ENCODE measurements at regions not wholly inside any gene's neighbourhood (a gene's known extent, or its start where the extent isn't known, plus 50 kb on each side); places are given as distances from the start of the nearest gene placed in this dataset.

- H3K9me1 ChIP-seq (ENCODE audit: insufficient read depth, low read length): no peaks in the 10 kb centered on the region
- H2BK15ac ChIP-seq (ENCODE audit: low read depth, low read length): no peak overlapping the region
- dilution Hi-C loops (cut with HindIII; ENCODE audit: low sequenced_read_pairs, unreplicated experiment) (no loop called here), in situ Hi-C loops (cut with MboI; ENCODE audit: low sequenced_read_pairs) (no loop called here), intact Hi-C loops (cut with micrococcal nuclease) (no loop called here)
- H3K4ac ChIP-seq (ENCODE audit: low read depth, low read length): no peak overlapping the region
- TF ChIP-seq SMC3 (IDR thresholded peaks at IDR 0.05; ENCODE audit: low read depth, low read length) (no peak), BHLHE40 (IDR thresholded peaks at IDR 0.05; ENCODE audit: low read depth, low read length) (no peak), POLR2A (IDR thresholded peaks at IDR 0.05; ENCODE audit: low read depth, low read length) (no peak), NFE2L2 (IDR thresholded peaks at IDR 0.05; ENCODE audit: low read depth, low read length) (no peak), RAD21 (IDR thresholded peaks at IDR 0.05; ENCODE audit: low read length) (no peak)
- H3K36me3 ChIP-seq (ENCODE audit: control insufficient read depth, insufficient read depth, low read length): no peaks in the 10 kb centered on the region
- H2BK20ac ChIP-seq (ENCODE audit: low read depth, low read length): no peak overlapping the region
- no peaks in the 10 kb centered on the region for H3K4me1 ChIP-seq (ENCODE audit: control insufficient read depth, insufficient read depth, low read length)
- no peak overlapping the region for H3K9ac ChIP-seq (ENCODE audit: low read depth, low read length)
- no TSS peak for BruUV-seq (replicated peaks)
- H3K27ac ChIP-seq (ENCODE audit: insufficient read depth, low read length): no peak overlapping the region
- H3K4me3 ChIP-seq (ENCODE audit: insufficient read depth, low read depth, low read length): no peak overlapping the region
- no peak overlapping the region for H3K14ac ChIP-seq (replicated peaks; ENCODE audit: low read depth, low read length)
- no peak overlapping the region for H4K5ac ChIP-seq (ENCODE audit: low read depth, low read length)
- ChIA-PET POLR2A (ENCODE audit: unreplicated experiment) (no interaction called here), CTCF (interaction anchor here (0.6 kb wide), 1 partner anchor 309 kb away, joined by 3 read pairs; no protein-coding TSS in a partner anchor)
- H4K20me1 ChIP-seq (ENCODE audit: insufficient read depth, low read length): no peaks in the 10 kb centered on the region
- H3K79me1 ChIP-seq (ENCODE audit: low read depth in 1 of 2, low read length in 2 of 2): no peaks in the 10 kb centered on the region
- H2AK9ac ChIP-seq (replicated peaks; ENCODE audit: low read depth, low read length, poor library complexity): no peak overlapping the region
- H2BK5ac ChIP-seq (ENCODE audit: low read depth, low read length, poor library complexity, severe bottlenecking): no peak overlapping the region
- DNase-seq (no peak), ATAC-seq (ENCODE audit: low read depth) (no peak)
- H2AK5ac ChIP-seq (ENCODE audit: low read depth, low read length): no peak overlapping the region
- H2AFZ ChIP-seq (replicated peaks; ENCODE audit: low read length, poor library complexity): no peak overlapping the region
- no peak overlapping the region for H3K18ac ChIP-seq (ENCODE audit: low read depth, low read length)
- no peak overlapping the region for H2BK120ac ChIP-seq (ENCODE audit: low read depth, low read length)
- H4K8ac ChIP-seq (ENCODE audit: low read depth in 2 of 2, low read length in 2 of 2): no peak overlapping the region
- H3K23ac ChIP-seq (ENCODE audit: low read depth, low read length): no peak overlapping the region
- no peak overlapping the region for H4K91ac ChIP-seq (ENCODE audit: insufficient read depth, low read depth, low read length)
- no peak overlapping the region for H3K4me2 ChIP-seq (ENCODE audit: low read depth, low read length)
- no peak overlapping the region for H3K56ac ChIP-seq (ENCODE audit: extremely low read depth, insufficient read depth, low read length)
- WGBS, 2 experiments (ENCODE audit: extremely low coverage in 2 of 2, insufficient read length in 1 of 2): no CpG with 5 or more reads among the region's 4 CpGs
- H3K27me3 ChIP-seq (ENCODE audit: control insufficient read depth, insufficient read depth, low read length): peaks cover 11% of the 10 kb centered on the region
- H3K9me3 ChIP-seq (ENCODE audit: control insufficient read depth, insufficient read depth, low read length): no peaks in the 10 kb centered on the region
Observed at GRCh38 chr18:10279471-10279870, 175.0 kb upstream of the APCDD1 start.

Measured in IMR-90 (cell line).